MG63 (cell line): ENCODE measurements at regions not wholly inside any gene's neighbourhood (a gene's known extent, or its start where the extent isn't known, plus 50 kb on each side); places are given as distances from the start of the nearest gene placed in this dataset.
"Not testable (repeated sequence)": the region's sequence is repeated elsewhere in the genome, so short reads cannot be mapped to it uniquely, and the experiment has no call there.

Experiments used
- DNase-seq: peaks from one replicate; pipeline ENCODE4 v3.0.0-alpha.2; 2020
- H3K27me3 ChIP-seq: fragments of 250-450 bp; sonication (Bioruptor Pico); 2 replicates; pipeline ENCODE4 v1.5.1; 2020; ENCODE audit warnings: mild to moderate bottlenecking, moderate library complexity
- H3K36me3 ChIP-seq: fragments of 250-450 bp; sonication (Bioruptor Pico); 2 replicates; pipeline ENCODE4 v1.5.1; 2020; ENCODE audit warnings: mild to moderate bottlenecking, moderate library complexity
- H3K4me3 ChIP-seq: fragments of 250-450 bp; sonication (Bioruptor Pico); 2 replicates; pipeline ENCODE4 v1.5.1; 2020; ENCODE audit warnings: mild to moderate bottlenecking, moderate library complexity
- H3K9me3 ChIP-seq: fragments of 250-450 bp; sonication (Bioruptor Pico); 2 replicates; pipeline ENCODE4 v1.5.1; 2020; ENCODE audit warnings: mild to moderate bottlenecking, moderate library complexity

- Histone ChIP-seq H3K27me3 (no peaks in the 10 kb centered on the region), H3K9me3 (no peaks in the 10 kb centered on the region), H3K4me3 (no peak overlapping the region), H3K36me3 (no peaks in the 10 kb centered on the region)
- peak; percentile 8 for DNase-seq
Observed at GRCh38 chr20:16801919-16802651, 53.9 kb downstream of the OTOR start.

GRCh38 chr20:16802652-16802935, 54.4 kb downstream of the OTOR start:
- no peak for DNase-seq
- Histone ChIP-seq H3K27me3 (no peaks in the 10 kb centered on the region), H3K9me3 (no peaks in the 10 kb centered on the region)

GRCh38 chr20:16803965-16804792, 56.0 kb downstream of the OTOR start:
- Histone ChIP-seq H3K9me3 (no peaks in the 10 kb centered on the region), H3K4me3 (no peak overlapping the region), H3K27me3 (no peaks in the 10 kb centered on the region), H3K36me3 (no peaks in the 10 kb centered on the region)
- DNase-seq: peak; percentile 7

More at GRCh38 chr20:16802652-16802935, 54.4 kb downstream of the OTOR start:
- Histone ChIP-seq H3K4me3 (no peak overlapping the region), H3K36me3 (no peaks in the 10 kb centered on the region)

DNA sequence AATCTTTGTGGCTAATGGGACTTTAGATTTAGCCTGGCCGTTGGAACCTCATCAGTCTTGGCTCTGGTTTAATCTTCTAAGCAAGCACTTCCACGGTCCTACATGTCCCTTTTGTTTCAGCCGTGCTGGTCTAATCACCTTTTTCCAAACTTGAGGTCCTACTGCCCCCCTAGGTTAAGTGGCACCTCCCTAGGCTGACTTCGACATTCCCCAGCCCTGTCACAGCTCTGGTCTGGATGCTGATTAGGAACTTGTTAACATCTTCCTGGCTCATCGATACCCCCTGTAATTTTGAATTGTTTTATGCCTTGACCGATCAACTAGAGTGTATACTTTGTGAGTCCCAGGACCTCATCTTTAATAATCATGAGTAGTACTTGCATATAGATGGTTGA, 56.6 kb downstream of the OTOR start:
- no peaks in the 10 kb centered on the region for H3K36me3 ChIP-seq
- no peak overlapping the region for H3K4me3 ChIP-seq
- no peaks in the 10 kb centered on the region for H3K27me3 ChIP-seq
- no peaks in the 10 kb centered on the region for H3K9me3 ChIP-seq
- no peak for DNase-seq

DNA sequence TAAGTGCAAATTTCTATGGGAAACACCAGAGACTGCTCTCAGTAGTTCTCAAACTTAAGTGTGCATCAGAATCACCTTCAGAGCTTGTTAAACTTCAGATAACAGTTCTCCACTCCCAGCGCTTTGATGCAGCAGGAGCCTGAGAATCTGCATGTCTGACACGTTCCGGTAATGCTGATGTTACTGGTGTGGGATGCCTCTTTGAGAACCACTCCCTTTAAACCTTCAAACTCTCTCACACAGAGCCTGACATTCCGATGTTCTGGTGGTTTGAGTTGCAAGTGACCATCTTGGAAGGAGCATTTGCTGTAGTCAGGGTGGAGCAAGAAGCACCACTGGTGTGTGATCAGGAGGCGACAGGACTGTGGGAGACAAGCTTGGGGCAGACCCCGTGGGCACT, 57.9 kb downstream of the OTOR start:
- Histone ChIP-seq H3K27me3 (no peaks in the 10 kb centered on the region), H3K9me3 (no peaks in the 10 kb centered on the region), H3K4me3 (no peak overlapping the region), H3K36me3 (no peaks in the 10 kb centered on the region)
- no peak for DNase-seq

- no peaks in the 10 kb centered on the region for H3K27me3 ChIP-seq
- H3K36me3 ChIP-seq: no peaks in the 10 kb centered on the region
- DNase-seq: no peak
- no peak overlapping the region for H3K4me3 ChIP-seq
- no peaks in the 10 kb centered on the region for H3K9me3 ChIP-seq
Observed at GRCh38 chr20:16806886-16807285, 58.7 kb downstream of the OTOR start.

- DNase-seq: no peak
- no peaks in the 10 kb centered on the region for H3K9me3 ChIP-seq
- no peaks in the 10 kb centered on the region for H3K27me3 ChIP-seq
- H3K4me3 ChIP-seq: no peak overlapping the region
- H3K36me3 ChIP-seq: no peaks in the 10 kb centered on the region
Observed at GRCh38 chr20:16808796-16809195, 60.6 kb downstream of the OTOR start.

GRCh38 chr20:16810216-16810615, 62.1 kb downstream of the OTOR start:
- Histone ChIP-seq H3K27me3 (no peaks in the 10 kb centered on the region), H3K4me3 (no peak overlapping the region), H3K36me3 (no peaks in the 10 kb centered on the region), H3K9me3 (no peaks in the 10 kb centered on the region)
- DNase-seq: no peak

GRCh38 chr20:16816192-16816591, 68.0 kb downstream of the OTOR start:
- Histone ChIP-seq H3K36me3 (no peaks in the 10 kb centered on the region), H3K9me3 (no peaks in the 10 kb centered on the region), H3K27me3 (no peaks in the 10 kb centered on the region), H3K4me3 (no peak overlapping the region)
- no peak for DNase-seq

GRCh38 chr20:16819483-16819882, 71.3 kb downstream of the OTOR start:
- Histone ChIP-seq H3K27me3 (no peaks in the 10 kb centered on the region), H3K36me3 (no peaks in the 10 kb centered on the region), H3K9me3 (no peaks in the 10 kb centered on the region), H3K4me3 (no peak overlapping the region)
- no peak for DNase-seq

DNA sequence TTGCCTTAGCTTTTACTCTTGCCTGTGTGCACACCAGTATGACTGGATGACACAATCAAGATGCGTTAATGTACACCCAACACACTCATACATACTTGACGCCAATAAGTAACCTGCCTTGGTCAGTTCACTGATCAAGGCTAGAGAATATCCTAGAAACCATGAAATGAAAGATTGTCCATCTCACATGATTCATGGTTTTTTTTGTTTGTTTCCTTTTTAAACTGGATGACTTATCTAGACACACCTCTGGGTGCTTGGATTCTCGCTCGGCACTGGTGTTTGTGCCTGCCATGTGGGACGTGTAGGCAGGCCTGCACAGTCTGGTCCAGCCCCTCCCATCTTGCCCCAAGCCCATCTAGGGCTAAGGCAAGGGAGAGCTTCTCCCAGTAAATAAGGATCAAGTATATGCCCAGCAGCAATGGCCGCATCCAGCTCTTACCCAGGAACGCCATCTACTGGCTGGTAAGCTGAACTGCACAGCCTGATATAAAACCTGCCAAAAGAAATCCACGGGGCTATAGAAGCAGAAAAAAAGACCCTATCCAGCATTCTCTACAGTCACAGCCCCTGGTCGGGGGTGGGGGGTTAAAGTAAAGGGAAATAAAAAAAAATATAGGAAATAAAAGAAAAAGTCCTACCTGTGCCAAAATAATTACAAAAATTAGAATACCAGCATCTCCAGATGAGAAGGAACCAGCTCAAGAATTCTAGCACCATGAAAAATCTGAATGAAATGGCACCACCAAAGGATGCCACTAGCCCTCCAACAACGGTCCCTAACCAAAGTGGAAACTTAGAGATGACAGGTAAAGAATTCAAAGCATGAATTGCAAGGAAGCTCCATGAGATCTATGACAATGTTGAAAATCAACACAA, 73.3 kb downstream of the OTOR start:
- Histone ChIP-seq H3K4me3 (no peak overlapping the region), H3K9me3 (no peaks in the 10 kb centered on the region), H3K36me3 (no peaks in the 10 kb centered on the region), H3K27me3 (no peaks in the 10 kb centered on the region)
- DNase-seq: no peak

GRCh38 chr20:16824664-16825063, 76.5 kb downstream of the OTOR start:
- no peaks in the 10 kb centered on the region for H3K9me3 ChIP-seq
- no peak overlapping the region for H3K4me3 ChIP-seq
- H3K36me3 ChIP-seq: no peaks in the 10 kb centered on the region
- H3K27me3 ChIP-seq: no peaks in the 10 kb centered on the region
- no peak for DNase-seq

GRCh38 chr20:16828666-16829305, 80.6 kb downstream of the OTOR start:
- Histone ChIP-seq H3K36me3 (no peaks in the 10 kb centered on the region), H3K9me3 (no peaks in the 10 kb centered on the region), H3K4me3 (no peak overlapping the region), H3K27me3 (no peaks in the 10 kb centered on the region)
- no peak for DNase-seq

DNA sequence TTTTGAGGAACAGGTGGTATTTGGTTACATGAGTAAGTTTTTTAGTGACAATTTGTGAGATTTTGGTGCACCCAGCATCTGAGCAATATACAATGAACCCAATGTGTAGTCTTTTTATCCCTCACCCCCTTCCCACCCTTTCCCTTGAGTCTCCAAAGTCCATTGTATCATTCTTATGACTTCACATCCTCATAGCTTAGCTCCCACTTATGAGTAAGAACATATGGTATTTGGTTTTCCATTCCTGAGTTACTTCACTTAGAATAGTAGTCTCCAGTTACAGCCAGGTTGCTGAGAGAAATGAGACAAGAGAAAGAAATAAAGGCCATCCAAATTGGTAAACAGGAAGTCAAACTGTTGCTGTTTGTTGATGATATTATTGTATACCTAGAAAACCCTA, 87.5 kb downstream of the OTOR start:
- not testable (repeated sequence) for DNase-seq, H3K36me3 ChIP-seq, H3K9me3 ChIP-seq, H3K27me3 ChIP-seq, H3K4me3 ChIP-seq

- no peaks in the 10 kb centered on the region for H3K27me3 ChIP-seq
- DNase-seq: no peak
- H3K9me3 ChIP-seq: no peaks in the 10 kb centered on the region
- H3K36me3 ChIP-seq: no peaks in the 10 kb centered on the region
- H3K4me3 ChIP-seq: no peak overlapping the region
Observed at GRCh38 chr20:16842486-16843120, 94.4 kb downstream of the OTOR start.

DNA sequence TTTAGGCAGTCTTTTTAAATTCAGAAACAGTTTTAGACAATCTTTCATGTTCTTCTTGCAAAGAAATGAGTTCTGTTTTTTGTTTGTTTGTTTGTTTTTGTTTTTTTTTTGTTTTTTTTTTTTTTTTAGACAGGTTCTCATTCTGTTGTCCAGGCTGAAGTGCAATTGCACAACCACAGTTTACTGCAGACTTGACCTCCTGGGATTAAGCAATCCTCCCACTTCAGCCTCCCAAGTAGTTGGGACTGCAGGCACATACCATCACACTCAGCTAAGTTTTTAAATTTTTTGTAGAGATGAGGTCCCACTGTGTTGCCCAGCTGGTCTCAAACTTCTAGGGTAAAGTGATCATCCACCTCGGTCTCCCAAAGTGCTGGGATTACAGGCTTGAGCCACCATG, 96.2 kb downstream of the OTOR start:
- Histone ChIP-seq H3K27me3 (no peaks in the 10 kb centered on the region), H3K9me3 (no peaks in the 10 kb centered on the region), H3K36me3 (no peaks in the 10 kb centered on the region), H3K4me3 (no peak overlapping the region)
- no peak for DNase-seq
